Naive B cell (primary cell): ENCODE measurements at regions not wholly inside any gene's neighbourhood (a gene's known extent, or its start where the extent isn't known, plus 50 kb on each side); places are given as distances from the start of the nearest gene placed in this dataset.

ENCODE experiments used
- ATAC-seq, 2 donors: fragments of 150-1000 bp; cut with Tn5 transposase; 2 replicates each; pipeline ENCODE4 v1.10.0; 2021; ENCODE audit warnings: low read depth in 2 of 2, mild to moderate bottlenecking in 2 of 2, moderate library complexity in 2 of 2
- DNase-seq: peaks from one replicate; pipeline ENCODE4 v3.0.0; 2022
- H3K27ac Mint-ChIP-seq, 6 donors: one replicate each; pipeline ENCODE4 v1.8.0; 2020 to 2022; ENCODE audit warnings: mild to moderate bottlenecking in 6 of 6, mixed read lengths in 6 of 6, moderate library complexity in 5 of 6, inconsistent platforms in 2 of 6
- H3K27me3 Mint-ChIP-seq, 3 donors: one replicate each; pipeline ENCODE4 v1.8.0; 2021 to 2022; ENCODE audit warnings: mixed read lengths in 3 of 3, mild to moderate bottlenecking in 1 of 3
- H3K36me3 Mint-ChIP-seq, 2 donors: one replicate each; pipeline ENCODE4 v1.8.0; 2020 to 2022; ENCODE audit warnings: mixed read lengths in 2 of 2, inconsistent platforms in 1 of 2, mild to moderate bottlenecking in 1 of 2
- H3K4me1 Mint-ChIP-seq, 3 donors: one replicate each; pipeline ENCODE4 v1.8.0; 2020 to 2022; ENCODE audit warnings: mixed read lengths in 3 of 3, inconsistent platforms in 1 of 3, mild to moderate bottlenecking in 1 of 3, moderate library complexity in 1 of 3
- H3K4me3 Mint-ChIP-seq, 8 donors: one replicate each; pipeline ENCODE4 v1.8.0; 2020 to 2022; ENCODE audit warnings: mild to moderate bottlenecking in 8 of 8, mixed read lengths in 8 of 8, moderate library complexity in 8 of 8, inconsistent platforms in 2 of 8
- H3K9me3 Mint-ChIP-seq, 7 donors: one replicate each; pipeline ENCODE4 v1.8.0; 2020 to 2022; ENCODE audit warnings: mixed read lengths in 7 of 7, mild to moderate bottlenecking in 5 of 7, inconsistent platforms in 2 of 7, moderate library complexity in 1 of 7

DNA sequence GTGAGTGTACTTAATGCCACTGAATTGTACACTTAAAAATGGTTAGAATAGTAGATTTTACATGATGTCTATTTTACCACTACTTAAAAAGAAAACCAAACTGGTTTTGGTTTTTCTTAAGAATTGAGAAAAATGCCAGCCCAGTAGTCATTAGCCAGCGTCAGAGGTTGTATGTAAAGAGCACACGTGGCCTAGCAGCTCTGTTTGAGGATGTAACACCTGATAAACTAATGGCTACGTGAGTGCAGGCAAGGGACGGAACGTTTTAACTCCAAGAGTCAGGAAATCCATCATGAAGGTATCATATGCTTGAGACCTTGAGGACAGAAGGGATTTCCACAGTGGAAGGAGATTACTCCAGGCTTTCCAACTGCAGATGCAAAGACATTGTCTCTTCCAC is 223.7 kb downstream of the MRPL39 start:
- no peaks in the 10 kb centered on the region for H3K27me3 Mint-ChIP-seq
- no peak overlapping the region for H3K4me3 Mint-ChIP-seq
- ATAC-seq, result no peak
- H3K27ac Mint-ChIP-seq, result peak overlapping the region in 2 of 6 donors; percentile 66 to 87
- DNase-seq, result no peak
- H3K9me3 Mint-ChIP-seq, result peaks cover 0 to 6% (median under 1%) of the 10 kb centered on the region in 7 donors
- H3K36me3 Mint-ChIP-seq, result no peaks in the 10 kb centered on the region
- H3K4me1 Mint-ChIP-seq, result peaks cover 6 to 7% (median 7%) of the 10 kb centered on the region in 3 donors

DNA sequence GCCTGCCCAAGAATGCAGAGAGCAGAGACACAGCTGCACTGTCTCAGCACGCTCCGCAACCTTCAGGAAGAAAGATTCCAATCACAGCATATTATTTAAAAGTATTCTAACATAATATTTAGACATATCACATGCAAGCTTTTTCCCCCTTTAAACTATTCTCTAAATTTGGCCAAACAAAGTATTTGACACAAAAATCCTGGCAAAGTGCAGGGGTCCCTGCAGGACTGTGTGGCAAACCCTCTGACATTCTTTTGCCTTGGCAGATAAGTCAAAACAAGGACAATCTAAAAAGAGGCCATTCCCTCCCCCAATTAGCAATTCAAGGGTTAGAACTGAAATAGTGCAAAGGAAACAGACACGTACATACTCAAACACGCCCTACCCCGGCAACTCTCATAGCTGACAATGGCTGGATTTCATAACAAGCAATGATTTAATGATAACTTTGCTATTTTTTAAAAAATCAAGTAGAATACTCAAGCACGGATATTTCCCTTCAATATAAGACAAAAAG is 225.3 kb downstream of the MRPL39 start:
- DNase-seq (no peak), ATAC-seq (no peak)
- H3K4me1 Mint-ChIP-seq, result peaks cover 6 to 7% (median 7%) of the 10 kb centered on the region in 3 donors
- H3K4me3 Mint-ChIP-seq, result no peak overlapping the region
- no peaks in the 10 kb centered on the region for H3K36me3 Mint-ChIP-seq
- H3K27ac Mint-ChIP-seq, result no peak overlapping the region
- peaks cover 2 to 20% (median 9%) of the 10 kb centered on the region in 7 donors for H3K9me3 Mint-ChIP-seq
- no peaks in the 10 kb centered on the region for H3K27me3 Mint-ChIP-seq

DNA sequence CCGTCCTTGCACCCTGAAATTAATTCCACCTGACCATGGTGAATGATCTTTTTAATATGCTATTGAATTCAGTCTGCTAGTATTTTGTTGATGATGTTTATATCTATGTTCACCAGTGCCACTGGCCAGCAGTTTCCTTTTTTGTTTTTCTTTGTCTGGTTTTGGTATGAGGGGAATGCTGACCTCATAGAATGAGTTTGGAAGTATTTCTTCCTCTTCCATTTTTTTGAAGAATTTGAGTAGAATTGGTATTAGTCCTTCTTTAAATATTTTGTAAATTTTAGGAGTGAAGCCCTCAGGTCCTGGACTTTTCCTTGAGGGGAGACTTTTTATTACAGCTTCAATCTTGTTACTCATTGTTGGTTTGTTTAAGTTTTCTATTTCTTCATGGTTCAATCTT is 231.6 kb downstream of the MRPL39 start:
- no peak for ATAC-seq
- H3K4me3 Mint-ChIP-seq, result no peak overlapping the region
- DNase-seq, result no peak
- H3K27ac Mint-ChIP-seq, result no peak overlapping the region
- H3K9me3 Mint-ChIP-seq, result peaks cover 2 to 20% (median 13%) of the 10 kb centered on the region in 7 donors
- H3K4me1 Mint-ChIP-seq, result peaks cover 0 to 4% (median 0%) of the 10 kb centered on the region in 3 donors
- no peaks in the 10 kb centered on the region for H3K27me3 Mint-ChIP-seq
- no peaks in the 10 kb centered on the region for H3K36me3 Mint-ChIP-seq

DNA sequence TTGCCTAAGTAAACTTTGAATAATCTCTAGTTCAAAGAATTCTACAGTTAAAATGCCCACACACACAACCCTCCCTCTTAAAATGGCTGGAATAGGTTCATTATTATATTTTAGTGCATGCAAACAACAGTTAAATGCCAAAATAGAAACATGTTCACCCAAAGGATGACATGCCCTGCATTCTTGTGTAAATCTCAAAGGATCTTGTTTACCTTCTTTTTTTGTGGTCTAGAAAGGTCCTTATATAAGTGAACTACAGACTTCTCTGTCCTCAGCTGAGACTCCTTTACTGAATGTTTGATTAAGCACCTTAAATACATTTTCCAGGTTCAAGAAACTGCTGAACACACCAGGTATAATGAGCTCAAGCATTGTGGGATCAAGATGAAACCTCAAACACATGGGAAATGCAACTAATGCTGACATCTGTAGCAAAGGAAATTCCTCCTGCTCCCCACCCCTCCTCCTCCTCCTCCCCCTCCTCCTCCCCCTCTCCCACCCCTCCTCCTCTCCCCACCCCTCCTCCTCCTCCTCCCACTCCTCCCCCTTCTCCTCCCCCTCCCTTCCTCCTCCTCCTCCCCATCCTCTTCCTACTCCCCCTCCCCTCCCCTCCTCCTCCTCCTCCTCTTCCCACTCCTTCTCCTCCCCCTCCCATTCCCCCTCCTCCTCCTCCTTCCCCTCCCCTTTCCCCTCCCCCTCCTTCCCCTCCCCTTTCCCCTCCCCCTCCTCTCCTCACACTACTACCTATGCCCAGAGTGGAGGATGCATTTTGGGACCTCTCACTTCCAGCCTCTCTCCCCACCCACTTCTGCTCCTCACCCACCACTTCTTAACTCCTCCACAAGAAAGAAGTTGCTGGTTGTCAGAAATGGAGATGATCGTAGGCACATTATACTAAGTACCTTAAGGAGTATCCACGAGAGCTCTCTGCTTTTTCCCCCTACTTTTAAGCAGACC is 233.9 kb downstream of the MRPL39 start:
- Mint-ChIP-seq H3K4me1 (peaks cover 0 to 4% (median 0%) of the 10 kb centered on the region in 3 donors), H3K27ac (peak overlapping the region in 1 of 6 donors; percentile 69)
- no peak for ATAC-seq

DNA sequence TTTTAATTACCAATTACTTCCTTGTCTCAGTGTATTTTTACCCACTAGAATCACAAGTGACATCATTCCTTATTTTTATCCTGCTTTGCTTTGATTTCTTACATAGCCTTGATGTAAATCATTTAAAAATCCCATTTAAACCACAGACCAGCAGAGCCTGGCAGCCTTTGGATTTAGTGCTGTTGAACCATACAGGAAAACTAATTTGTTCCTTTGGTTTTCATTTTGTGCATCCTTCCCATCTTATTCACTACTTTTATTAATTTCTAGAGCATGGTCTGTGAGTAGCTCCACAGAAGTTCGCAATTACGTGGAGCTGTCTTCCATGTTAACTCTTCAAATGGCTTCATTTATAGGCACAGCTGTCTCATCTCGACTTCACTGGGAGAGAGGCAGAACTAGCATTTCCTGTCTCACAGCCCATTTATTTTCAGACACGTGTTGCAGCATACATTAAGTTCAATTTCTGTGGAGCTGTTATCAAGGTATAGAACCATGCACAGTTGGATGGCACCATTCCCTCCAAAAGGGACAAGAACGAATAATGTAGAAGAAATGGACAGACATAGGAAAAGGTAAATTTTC is 235.3 kb downstream of the MRPL39 start:
- peaks cover 0 to 4% (median under 1%) of the 10 kb centered on the region in 7 donors for H3K9me3 Mint-ChIP-seq
- no peak for DNase-seq

More for the DNA sequence above, 233.9 kb downstream of the MRPL39 start:
- H3K4me3 Mint-ChIP-seq, result no peak overlapping the region
- no peaks in the 10 kb centered on the region for H3K36me3 Mint-ChIP-seq
- H3K27me3 Mint-ChIP-seq, result no peaks in the 10 kb centered on the region
- H3K9me3 Mint-ChIP-seq, result peaks cover 2 to 14% (median 8%) of the 10 kb centered on the region in 7 donors
- DNase-seq, result no peak

DNA sequence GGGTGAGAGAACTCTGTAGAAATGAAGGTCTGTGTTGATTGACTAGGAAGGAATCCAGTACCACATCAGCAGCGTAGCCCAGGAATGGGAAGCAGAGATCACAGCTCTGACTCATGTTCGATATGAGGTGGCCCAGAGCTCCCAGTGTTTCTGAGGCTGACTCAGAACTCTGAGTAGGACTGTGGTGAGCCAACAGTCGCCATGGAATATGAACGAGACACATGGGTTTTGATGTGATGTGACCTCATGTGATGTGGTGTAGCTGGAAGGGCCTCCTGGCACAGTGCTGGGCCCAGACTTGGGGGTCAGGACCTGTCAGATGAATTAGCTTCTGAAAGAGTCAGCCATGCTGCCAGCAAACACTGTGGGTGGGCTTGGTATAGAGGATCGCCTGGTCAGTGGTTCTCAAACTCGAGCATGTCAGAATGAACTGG is 237.0 kb downstream of the MRPL39 start:
- ATAC-seq, result no peak
- Mint-ChIP-seq H3K36me3 (no peaks in the 10 kb centered on the region), H3K9me3 (peaks cover 0 to 4% (median 0%) of the 10 kb centered on the region in 7 donors), H3K4me3 (no peak overlapping the region), H3K4me1 (peaks cover 0 to 4% (median 0%) of the 10 kb centered on the region in 3 donors), H3K27me3 (no peaks in the 10 kb centered on the region), H3K27ac (peak overlapping the region in 1 of 6 donors; percentile 44)
- no peak for DNase-seq

More for the DNA sequence above, 235.3 kb downstream of the MRPL39 start:
- no peaks in the 10 kb centered on the region for H3K27me3 Mint-ChIP-seq
- H3K27ac Mint-ChIP-seq, result no peak overlapping the region
- peaks cover 0 to 4% (median 0%) of the 10 kb centered on the region in 3 donors for H3K4me1 Mint-ChIP-seq
- H3K4me3 Mint-ChIP-seq, result no peak overlapping the region
- no peak for ATAC-seq
- no peaks in the 10 kb centered on the region for H3K36me3 Mint-ChIP-seq

DNA sequence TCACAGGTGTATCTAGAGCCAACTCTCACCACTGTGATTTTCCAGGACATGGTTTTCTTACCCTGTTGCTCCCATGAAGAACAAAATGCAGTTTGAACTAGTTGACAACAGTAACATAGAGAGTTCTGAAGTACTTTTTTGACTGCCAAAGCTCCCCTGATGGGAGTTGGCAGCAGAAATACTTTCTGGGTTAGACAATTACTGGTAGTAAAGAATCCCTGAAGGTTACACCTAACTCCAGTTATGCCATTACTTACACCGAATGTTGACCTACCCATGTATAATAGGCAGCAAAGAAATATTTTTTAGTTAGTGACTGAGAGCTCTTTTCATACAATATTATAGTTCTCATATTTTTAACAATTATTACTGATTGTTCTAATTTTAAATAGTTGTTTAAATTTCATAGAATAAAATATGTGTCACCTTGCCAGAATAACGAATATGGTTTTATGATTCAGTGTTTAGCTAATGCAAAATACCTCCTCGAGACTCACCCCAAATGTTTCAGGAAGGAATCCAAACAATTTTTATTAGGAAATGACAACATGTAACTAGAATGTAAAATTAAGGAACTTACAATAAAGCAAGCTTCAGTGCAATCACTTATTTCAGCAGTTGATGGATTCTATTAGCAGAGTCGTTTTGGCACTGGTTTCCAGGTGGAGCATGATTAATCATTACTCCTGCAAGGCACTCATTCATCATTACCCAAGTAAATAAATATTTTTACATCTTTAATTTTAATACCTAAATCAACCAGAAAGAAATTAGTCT is 237.6 kb downstream of the MRPL39 start:
- Mint-ChIP-seq H3K36me3 (no peaks in the 10 kb centered on the region), H3K4me3 (no peak overlapping the region), H3K9me3 (peaks cover 0 to 4% (median 0%) of the 10 kb centered on the region in 7 donors), H3K27me3 (no peaks in the 10 kb centered on the region), H3K4me1 (peaks cover 0 to 4% (median 0%) of the 10 kb centered on the region in 3 donors), H3K27ac (no peak overlapping the region)
- ATAC-seq (no peak), DNase-seq (no peak)

DNA sequence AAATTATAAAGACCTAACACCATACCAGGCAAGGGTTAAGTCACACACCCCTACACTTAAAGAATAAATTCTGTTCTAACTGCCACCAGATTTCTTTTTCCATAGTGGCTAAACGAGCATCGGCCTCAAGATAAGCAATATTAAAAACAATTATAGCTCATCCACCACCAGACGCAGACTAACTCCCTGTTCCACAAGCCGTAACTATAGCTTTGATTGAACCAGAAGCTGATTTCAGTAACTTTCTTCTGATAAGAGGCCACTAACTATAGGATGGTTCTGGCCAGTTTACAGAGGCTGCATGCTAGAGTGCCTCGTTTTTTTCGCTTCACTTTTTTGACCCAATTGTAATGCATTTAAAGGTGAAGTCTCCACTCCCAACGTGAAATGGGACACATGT is 238.8 kb downstream of the MRPL39 start:
- Mint-ChIP-seq H3K36me3 (no peaks in the 10 kb centered on the region), H3K27ac (no peak overlapping the region), H3K9me3 (peaks cover 0 to 2% (median 0%) of the 10 kb centered on the region in 7 donors), H3K4me1 (no peaks in the 10 kb centered on the region), H3K4me3 (no peak overlapping the region), H3K27me3 (no peaks in the 10 kb centered on the region)
- ATAC-seq (no peak), DNase-seq (no peak)

DNA sequence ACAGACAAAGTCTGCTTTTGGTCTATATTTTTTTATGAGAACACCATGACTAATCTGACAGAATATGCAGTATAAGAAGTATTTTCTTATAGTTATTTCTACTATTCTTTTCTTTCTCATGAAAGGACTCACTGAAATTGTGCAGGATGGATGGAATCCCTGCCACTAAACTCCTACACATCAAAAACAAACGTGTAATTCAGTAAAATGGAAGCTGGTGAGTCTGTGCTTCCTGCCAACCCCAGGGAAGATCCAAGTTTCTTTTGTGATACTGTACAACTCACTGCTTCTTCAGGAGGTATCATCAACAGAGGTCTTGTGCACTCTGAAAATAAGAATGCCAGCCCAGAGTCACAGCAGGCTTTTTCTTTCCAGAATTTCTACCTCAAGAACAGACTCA is 241.2 kb downstream of the MRPL39 start:
- Mint-ChIP-seq H3K36me3 (no peaks in the 10 kb centered on the region), H3K4me3 (no peak overlapping the region), H3K27ac (no peak overlapping the region), H3K27me3 (no peaks in the 10 kb centered on the region), H3K4me1 (no peaks in the 10 kb centered on the region), H3K9me3 (peaks cover 0 to 2% (median 0%) of the 10 kb centered on the region in 7 donors)
- no peak for DNase-seq
- ATAC-seq, result no peak

DNA sequence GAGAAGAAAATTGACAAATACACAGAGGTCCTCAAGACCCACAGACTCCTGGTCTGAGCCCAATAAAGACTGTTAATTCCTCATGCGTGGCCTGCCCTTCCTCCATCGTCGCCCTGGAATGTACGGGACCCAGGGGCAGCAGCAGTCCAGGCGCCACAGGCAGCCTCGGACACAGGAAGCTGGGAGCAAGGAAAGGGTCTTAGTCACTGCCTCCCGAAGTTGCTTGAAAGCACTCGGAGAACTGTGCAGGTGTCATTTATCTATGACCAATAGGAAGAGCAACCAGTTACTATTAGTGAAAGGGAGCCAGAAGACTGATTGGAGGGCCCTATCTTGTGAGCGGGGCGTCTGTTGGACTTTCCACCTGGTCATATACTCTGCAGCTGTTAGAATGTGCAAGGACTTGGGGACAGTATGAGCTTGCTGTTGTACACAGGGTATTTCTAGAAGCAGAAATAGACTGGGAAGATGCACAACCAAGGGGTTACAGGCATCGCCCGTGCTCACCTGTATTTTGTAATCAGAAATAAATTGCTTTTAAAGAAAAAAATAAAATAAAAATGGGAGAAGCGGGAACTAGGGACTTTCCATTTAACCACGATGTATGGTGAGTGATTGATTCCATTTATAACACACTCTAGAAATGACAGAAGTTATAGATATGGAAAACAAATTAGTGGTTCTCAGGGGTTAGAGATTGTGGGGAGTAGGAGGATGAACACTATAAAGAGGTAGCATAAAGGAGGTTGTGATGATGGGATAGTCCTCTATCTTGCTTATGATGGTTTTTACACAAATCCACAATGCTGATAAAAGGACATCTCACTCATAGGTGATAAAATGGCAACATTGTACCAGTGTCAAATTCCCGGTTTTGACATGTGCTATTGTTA is 244.7 kb downstream of the MRPL39 start:
- Mint-ChIP-seq H3K27ac (no peak overlapping the region), H3K27me3 (no peaks in the 10 kb centered on the region), H3K36me3 (peaks cover 0 to 3% of the 10 kb centered on the region in 2 donors), H3K4me3 (no peak overlapping the region), H3K4me1 (peaks cover 0 to 2% (median 2%) of the 10 kb centered on the region in 3 donors), H3K9me3 (peaks cover 0 to 4% (median 2%) of the 10 kb centered on the region in 7 donors)
- DNase-seq, result no peak
- no peak for ATAC-seq

DNA sequence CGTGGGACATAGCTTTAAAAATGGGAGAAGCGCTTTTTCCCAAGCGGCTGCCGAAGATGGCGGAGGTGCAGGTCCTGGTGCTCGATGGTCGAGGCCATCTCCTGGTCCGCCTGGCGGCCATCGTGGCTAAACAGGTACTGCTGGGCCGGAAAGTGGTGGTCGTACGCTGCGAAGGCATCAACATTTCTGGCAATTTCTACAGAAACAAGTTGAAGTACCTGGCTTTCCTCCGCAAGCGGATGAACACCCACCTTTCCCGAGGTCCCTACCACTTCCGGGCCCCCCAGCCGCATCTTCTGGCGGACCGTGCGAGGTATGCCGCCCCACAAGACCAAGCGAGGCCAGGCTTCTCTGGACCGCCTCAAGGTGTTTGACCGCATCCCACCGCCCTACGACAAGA is 245.5 kb downstream of the MRPL39 start:
- H3K27me3 Mint-ChIP-seq, result no peaks in the 10 kb centered on the region

DNA sequence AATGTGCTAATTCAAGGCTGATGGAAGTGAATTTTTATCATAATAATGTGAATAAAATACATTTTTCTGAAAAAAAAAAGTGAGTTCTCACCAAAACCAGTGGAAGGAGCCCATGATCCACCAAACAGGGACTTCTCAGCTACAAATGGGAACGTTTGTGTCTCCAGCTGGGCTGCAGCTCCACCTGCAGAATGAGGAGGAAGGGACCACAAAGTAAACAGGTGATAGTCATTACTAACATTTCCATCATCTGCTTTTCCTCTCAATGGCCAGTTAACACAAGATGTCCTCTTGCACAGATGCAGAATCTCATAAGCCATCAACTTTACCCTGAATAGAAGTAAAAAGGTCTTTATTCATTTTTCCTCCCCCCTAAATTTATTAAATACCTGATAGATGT is 246.2 kb downstream of the MRPL39 start:
- Mint-ChIP-seq H3K4me3 (no peak overlapping the region), H3K9me3 (peaks cover 0 to 10% (median 2%) of the 10 kb centered on the region in 7 donors), H3K27ac (no peak overlapping the region), H3K27me3 (no peaks in the 10 kb centered on the region), H3K36me3 (peaks cover 0 to 6% of the 10 kb centered on the region in 2 donors), H3K4me1 (peaks cover 0 to 9% (median 2%) of the 10 kb centered on the region in 3 donors)
- DNase-seq (no peak), ATAC-seq (no peak)

More for the DNA sequence above, 245.5 kb downstream of the MRPL39 start:
- ATAC-seq (no peak), DNase-seq (no peak)
- H3K4me3 Mint-ChIP-seq, result no peak overlapping the region
- peaks cover 0 to 9% (median 2%) of the 10 kb centered on the region in 3 donors for H3K4me1 Mint-ChIP-seq
- peaks cover 0 to 6% of the 10 kb centered on the region in 2 donors for H3K36me3 Mint-ChIP-seq
- H3K9me3 Mint-ChIP-seq, result peaks cover 0 to 10% (median 2%) of the 10 kb centered on the region in 7 donors
- no peak overlapping the region for H3K27ac Mint-ChIP-seq
